ENCODE measurements at regions not wholly inside any gene's neighbourhood (a gene's known extent, or its start where the extent isn't known, plus 50 kb on each side); places are given as distances from the start of the nearest gene placed in this dataset.

GRCh38 chr2:120898961-120899750 is 163.5 kb downstream of the GLI2 start:
- no peak for DNase-seq (ENCODE audit: low read depth in 2 of 2)

GRCh38 chr2:120899771-120900170 is 164.1 kb downstream of the GLI2 start:
- DNase-seq (ENCODE audit: low read depth in 2 of 2), result no peak

DNA sequence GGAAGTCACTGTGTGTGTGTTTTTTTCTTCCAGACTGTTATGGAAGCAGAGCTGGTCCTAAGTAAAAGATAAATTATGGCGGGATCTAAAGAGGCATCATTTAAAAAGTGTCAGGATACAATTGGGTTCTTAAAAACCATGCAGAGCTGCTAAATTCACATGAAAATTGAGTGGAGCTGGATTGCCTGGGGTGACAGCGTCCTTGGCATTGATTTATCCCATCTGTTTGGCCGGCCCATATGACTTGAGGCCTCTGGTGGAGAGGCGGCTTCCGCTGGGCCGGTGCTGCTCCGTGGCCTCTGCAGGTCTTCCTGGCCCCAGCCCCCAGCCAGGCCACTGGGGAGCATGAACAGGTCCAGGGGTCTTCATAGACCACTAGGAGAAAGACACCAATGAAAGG is 165.5 kb downstream of the GLI2 start:
- no peak for DNase-seq (ENCODE audit: low read depth in 2 of 2)

DNA sequence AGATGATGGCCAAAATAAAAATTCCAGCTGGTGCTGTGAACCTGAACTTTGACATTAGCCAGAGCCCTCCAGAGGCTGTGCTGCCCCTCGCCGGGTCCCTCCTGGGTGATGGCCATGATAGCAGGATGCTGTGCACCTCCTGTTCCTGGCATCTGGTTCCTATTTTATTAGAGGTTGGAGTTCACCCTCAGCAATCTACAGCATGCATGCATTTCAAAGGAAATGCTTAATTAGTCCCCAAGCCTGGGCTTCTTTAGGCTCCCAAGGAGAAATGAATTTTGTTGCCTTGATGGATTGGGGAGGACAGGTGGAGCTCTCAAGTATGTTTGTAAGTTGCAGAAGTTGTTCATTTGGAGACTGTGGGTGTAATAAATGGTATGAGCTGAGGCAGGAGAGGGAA is 166.9 kb downstream of the GLI2 start:
- DNase-seq (ENCODE audit: low read depth in 2 of 2), result no peak

- no peak for DNase-seq (ENCODE audit: low read depth in 2 of 2)
Observed at GRCh38 chr2:120904379-120904778, 168.7 kb downstream of the GLI2 start.

- DNase-seq (ENCODE audit: low read depth in 2 of 2), result no peak
Observed at GRCh38 chr2:120904830-120905234, 169.2 kb downstream of the GLI2 start.

DNA sequence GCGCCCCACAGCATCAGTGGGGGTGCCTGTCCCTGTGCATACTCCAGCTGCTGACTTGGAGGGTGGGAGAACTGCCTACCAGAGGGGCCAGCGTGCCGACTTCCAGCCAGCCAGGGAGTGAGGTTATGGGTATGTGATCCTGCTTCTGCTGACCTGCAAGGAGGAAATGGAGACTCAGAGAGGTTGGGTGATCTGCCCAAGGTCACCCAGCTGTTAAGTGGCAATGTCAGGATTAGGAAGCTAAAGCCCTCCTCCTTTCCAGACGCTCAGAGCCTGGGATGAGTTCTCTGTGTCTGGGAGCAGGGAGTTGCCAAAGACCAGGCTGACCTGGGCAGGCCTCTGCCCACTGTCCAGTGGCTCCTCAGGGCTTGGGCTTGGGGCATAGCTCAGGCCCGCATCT is 169.6 kb downstream of the GLI2 start:
- no peak for DNase-seq (ENCODE audit: low read depth in 2 of 2)

DNA sequence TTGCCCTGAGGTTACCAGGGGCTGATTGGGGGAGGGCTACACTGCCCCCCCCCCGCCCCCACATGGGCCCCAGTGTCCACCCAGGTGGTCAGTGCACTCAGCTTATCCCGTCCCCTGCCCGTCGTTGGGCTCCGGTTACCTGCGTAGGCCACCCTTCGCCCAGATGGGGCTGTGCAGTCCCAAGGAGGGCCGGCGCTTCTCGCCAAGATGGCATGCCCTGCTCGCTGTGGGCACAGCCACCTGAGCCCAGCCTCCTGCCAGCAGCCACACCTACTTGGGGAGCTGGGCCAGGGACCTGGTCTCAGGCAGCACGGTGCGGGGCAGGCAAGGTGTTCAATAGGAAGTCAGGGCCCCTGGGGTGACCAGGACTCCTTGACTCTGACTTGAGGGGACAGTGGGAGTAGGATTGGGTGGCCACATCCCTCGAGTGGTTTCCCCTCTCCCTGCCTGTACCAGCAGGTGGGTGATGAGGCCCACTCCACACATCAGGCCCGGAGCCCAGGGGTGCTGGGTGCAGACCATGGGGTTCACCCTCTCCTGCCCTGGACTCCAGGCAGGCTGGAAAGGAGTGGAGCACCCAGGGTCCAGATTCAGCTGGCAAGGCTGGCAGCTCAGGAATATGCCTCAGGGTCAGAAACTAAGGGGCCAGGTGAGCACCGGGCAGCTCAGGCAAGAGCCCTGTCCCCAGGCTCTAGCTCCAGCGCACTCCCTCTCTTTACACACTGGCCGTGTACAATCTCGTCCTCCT is 170.3 kb downstream of the GLI2 start:
- DNase-seq (ENCODE audit: low read depth in 2 of 2), result no peak

DNA sequence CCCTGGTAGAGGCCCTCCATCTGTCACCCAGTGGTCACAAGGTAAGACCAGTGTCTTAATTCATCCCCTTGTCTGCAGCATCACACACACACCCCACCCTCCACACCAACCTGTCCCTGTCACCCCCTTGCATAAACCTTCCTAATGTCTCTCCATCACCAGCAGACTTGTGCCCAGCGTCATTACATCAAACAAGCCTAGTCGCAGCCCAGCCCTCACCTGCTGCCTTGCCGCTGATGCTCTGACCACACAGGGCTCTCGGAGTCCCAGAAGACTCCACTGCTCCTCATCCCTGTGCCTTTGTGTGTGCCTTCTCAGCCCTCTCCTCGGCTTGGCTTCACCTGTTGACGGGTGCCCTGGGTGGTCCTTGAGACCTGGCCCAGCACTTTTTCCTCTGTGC is 171.2 kb downstream of the GLI2 start:
- DNase-seq (ENCODE audit: low read depth in 2 of 2), result no peak

DNA sequence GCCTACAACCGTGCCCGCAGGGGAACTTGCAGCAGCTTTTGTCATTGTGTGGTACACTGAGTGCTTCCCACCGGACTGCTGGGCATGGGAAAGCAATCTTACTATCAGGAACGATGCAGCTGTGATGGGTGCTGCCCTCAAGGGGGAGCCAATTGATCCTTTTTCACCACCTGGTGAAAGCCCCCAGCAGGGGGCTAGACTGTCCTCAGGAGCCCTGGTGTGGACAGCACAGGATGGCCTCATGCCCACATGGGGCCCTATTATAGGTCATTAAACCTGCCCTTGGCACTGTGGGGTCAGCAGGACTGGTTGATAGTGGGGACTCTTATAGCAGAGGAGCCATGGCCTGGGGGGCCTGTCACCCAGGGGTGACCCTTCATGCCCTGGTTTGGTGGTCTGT is 172.2 kb downstream of the GLI2 start:
- DNase-seq (ENCODE audit: low read depth in 2 of 2), result no peak

GRCh38 chr2:120908314-120908975 is 172.8 kb downstream of the GLI2 start:
- no peak for DNase-seq (ENCODE audit: low read depth in 2 of 2)

GRCh38 chr2:120909102-120909501 is 173.4 kb downstream of the GLI2 start:
- DNase-seq (ENCODE audit: low read depth in 2 of 2), result no peak

DNA sequence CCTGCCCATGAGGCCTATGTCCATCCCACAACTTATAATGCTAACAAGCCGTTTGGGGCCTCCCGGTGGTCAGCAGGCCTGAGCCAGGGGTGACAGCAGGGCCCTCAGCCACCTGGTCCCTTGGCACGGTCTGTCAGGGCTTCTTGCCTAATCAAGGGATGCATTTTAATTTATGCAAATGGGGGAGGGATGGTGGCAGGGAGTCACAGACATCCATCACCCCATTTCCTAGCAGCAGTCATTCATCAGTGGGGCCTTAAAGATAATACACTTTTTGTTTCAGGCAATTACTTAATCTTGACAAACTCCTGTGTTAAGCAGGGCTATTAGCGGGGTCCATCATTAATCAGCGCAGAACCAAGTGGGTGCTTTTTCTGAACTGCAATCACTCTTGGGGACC is 174.5 kb downstream of the GLI2 start:
- DNase-seq (ENCODE audit: low read depth in 2 of 2), result no peak

- no peak for DNase-seq (ENCODE audit: low read depth in 2 of 2)
Observed at GRCh38 chr2:120910956-120911951, 175.6 kb downstream of the GLI2 start.

- DNase-seq (ENCODE audit: low read depth in 2 of 2), result no peak
Observed at GRCh38 chr2:120912101-120912985, 176.7 kb downstream of the GLI2 start.

DNA sequence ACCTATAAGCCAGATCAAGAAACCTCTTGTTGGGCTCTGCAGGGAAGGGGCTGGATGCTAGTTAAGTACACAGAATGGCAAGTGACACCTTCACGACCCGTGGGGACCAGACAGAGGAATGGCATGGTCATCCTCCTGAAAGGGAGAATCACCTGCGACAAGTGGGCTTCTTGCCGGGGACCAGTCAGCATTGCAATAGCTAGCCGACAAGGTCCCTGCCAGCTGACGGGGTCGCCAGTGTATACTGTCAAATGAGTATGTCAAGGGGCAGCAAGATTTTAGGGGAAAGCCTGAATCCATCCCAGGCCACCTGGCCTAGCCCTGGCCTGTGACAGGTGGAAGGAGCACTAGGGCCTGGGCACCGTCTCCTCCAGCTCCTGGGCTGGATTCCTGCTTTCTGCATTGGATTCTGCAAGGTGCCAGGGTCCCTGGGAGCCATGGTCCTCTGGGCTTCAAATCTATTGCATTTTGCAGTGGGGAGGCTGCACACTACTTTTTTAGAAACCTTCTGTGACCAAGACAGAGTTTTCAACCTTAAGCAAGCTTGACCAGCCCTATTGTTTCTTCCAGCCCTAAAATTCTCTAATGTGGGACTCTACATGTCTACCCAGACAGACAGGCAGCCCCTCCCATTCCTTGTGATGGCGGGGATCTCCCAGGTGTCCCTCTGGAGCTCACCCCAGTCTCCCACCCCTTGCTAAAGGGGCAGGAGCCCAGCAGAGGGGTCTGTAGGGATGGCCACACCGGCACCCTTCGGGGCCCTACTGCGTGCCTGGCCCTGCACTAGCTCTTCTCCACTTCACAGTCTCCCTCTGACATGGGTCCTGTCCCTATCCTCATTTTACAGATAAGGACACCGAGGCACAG is 178.5 kb downstream of the GLI2 start:
- no peak for DNase-seq (ENCODE audit: low read depth in 2 of 2)

DNA sequence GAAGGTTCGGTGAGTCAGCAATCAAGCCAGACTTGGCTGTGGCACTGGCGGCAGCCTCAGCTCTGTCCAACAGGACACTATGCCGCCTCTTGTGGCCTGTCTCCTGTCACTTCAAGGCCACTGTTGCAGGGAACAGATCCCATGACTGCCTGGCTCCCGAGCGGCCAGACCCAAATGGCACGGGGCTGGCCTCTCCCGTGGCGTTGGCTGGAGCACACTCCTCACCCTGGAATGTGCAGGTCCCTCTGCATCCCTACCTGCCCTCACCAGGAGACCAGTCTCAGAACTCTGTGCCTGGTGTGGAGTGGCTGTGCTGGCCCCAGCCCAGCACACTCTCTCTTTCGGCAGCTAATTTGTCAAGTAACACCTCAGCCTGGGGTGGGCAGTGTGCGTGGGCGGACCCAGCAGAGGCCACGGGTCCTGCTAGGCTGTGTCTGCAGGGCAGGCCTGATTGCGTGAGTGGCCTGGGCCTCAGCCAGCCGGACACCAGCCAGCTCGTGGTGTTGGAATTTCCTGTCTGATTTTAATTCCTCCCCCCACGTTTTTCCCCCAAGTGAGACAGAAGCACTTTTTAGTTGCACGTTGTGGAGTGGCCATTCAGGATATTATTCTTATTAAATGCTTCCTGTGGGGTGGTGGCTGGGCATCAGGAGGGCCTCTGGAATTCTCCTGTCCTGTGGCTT is 179.3 kb downstream of the GLI2 start:
- DNase-seq (ENCODE audit: low read depth in 2 of 2), result no peak

DNA sequence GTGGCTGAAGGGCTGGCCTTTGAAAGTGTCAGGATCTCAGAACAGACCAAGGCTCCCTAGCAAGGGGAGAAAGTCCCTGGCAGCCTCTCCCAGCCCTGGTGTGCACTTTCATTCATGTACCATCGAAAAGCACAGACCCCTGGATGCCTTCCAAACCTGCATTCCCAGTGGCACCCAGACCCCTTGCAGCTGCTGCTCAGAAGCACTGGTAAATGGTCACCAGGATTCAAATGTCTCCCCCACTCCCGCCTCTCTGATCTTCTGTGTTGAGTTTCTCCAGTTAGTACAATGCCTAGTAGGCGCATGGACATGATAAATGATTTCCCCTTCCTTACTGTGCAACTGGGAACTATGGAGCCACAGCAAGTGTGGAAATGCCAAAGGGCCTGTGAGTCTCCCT is 180.0 kb downstream of the GLI2 start:
- DNase-seq (ENCODE audit: low read depth in 2 of 2), result no peak

DNA sequence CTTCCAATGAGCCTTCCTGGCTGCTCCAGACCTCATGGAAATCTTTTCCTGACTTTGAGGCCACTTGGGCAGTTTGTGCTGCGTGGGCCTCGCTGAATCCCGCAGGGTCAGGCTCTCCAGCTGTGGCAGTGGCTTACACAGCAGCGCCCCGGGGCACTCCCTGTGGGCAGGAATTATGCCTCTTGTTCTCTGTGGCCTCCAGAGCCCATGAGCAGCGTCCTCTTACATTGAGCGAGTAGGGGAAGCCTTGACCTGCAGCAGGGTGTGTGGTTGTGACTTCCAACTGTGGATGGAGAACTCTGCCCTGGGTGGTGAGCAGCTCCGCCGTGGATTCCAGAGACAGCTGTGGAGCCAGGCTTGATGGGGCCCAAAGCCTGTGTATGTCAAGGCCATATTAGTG is 180.8 kb downstream of the GLI2 start:
- no peak for DNase-seq (ENCODE audit: low read depth in 2 of 2)
